GM12873 (cell line): ENCODE measurements at regions not wholly inside any gene's neighbourhood (a gene's known extent, or its start where the extent isn't known, plus 50 kb on each side); places are given as distances from the start of the nearest gene placed in this dataset.

Experiments
- CTCF ChIP-seq: IDR thresholded peaks from 2 replicates; pipeline ENCODE4 v1.5.1; 2012; ENCODE audit warnings: low read depth, mild to moderate bottlenecking, moderate library complexity, low read length, control low read depth; ENCODE audit not compliant: insufficient read depth; ENCODE audit errors: missing control alignments

GRCh38 chr2:150101947-150102346 is 385.5 kb downstream of the RND3 start:
- TF ChIP-seq CTCF: no peak

DNA sequence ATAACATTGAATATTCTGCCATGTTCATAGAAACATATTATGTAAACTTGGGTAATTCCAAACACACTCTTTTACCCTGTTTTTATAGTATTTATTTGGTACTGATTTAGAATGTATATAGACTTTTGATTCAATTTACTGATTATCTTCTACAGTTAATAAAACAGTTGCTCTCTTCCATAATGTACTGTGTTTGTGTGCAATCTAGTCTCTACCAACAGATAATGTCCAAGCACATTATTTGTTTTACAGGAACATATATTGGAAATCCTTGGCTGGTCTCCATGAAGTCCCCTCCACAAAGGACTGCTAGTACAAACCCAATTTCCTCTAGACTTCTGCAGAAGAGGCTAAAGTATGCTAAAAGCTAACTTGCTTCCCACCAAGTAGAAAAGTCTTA is 386.6 kb downstream of the RND3 start:
- no peak for TF ChIP-seq CTCF

DNA sequence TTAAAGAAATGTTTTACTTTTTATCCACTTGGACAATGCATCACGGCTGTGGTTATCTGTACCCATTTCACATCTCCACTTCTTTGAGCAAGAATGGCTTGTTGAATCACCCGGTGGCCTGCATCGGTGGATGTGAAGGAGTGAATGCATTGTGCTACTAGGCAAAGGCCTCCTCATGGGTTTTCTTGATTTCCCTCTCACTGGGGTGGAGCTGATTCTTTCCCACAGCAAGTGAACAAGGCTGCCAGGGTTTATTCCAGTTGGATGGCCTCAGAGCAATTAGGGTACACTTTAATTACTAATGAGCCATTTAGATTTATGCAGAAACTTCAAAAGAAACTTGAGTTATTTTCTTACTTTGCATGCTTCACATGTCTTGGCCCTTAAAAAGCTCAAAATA is 387.1 kb downstream of the RND3 start:
- no peak for TF ChIP-seq CTCF

- no peak for TF ChIP-seq CTCF
Observed at GRCh38 chr2:150099805-150100204, 387.7 kb downstream of the RND3 start.

DNA sequence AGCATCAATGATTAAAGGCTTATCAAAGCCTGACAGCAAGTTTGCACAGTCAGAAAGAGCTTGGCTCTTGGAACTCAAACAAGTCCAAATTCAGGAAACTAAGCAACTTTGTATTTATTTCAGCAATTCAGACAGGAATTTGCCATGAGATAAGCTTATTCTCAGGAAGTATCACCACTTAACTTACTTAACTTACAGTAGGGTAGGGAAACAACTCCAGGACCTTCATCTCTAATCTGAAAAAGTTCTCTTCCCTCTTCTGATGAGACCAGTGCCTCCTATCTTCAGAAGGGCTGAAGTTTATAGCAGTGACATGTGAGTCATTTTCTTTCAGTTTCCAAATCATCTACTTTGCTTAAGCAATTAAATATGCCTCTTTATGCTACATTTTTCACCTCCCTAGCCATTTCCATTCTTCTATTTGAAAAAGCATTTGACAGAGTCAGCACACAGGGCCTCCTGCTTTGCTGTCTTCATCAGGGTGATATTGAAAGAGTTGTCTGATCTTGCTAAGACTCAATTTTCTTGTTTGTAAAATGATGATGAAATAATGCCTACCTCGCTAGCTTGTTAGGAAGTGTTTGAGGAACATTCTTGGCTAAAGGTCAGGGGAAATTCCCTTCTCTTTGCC is 389.5 kb downstream of the RND3 start:
- no peak for TF ChIP-seq CTCF

- no peak for TF ChIP-seq CTCF
Observed at GRCh38 chr2:150097402-150097801, 390.1 kb downstream of the RND3 start.

DNA sequence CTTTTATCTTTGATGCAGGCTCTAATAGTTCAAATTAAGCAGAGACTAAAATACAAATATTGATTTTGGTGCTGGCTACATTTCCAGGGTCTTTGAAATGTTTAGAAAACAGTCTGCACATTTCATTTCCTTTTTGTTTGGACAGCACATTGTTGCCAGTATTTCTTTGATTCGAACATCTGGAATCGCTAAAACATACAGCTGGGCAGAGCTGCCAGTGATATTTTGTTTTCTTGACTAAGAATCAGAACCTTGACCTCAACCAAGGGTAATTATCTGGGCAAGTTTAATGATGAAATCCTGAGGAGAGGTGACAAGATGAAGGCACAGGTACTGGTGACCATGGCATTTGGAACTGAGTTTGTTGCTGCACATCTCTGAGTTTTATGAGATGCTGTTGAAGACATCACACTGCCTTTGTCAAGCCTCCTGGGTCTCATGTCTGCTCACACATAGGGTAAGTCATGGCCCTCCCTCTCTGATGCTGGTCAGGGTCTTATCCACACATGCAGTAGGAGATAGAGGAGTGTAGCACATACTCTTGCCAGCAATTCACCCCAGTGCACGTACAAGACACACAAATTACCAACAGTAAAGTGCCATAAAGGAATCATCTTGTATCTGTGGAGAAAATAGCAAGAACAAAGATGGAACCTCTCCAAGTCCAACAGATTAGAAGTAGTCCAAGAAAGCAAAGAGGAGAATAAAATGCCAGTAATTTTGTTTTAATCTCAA is 391.9 kb downstream of the RND3 start:
- TF ChIP-seq CTCF: no peak
